ENCODE measurements at regions not wholly inside any gene's neighbourhood (a gene's known extent, or its start where the extent isn't known, plus 50 kb on each side); places are given as distances from the start of the nearest gene placed in this dataset.

GRCh38 chr2:107062599-107063220 lies 176.7 kb upstream of the ST6GAL2 start:
- no peaks in the 10 kb centered on the region for H3K27me3 ChIP-seq
- no peak for DNase-seq
- no peaks in the 10 kb centered on the region for H3K9me3 ChIP-seq
- 60 to 63% methylated on average over 5 of the region's 5 CpGs for WGBS, 2 donors
- TF ChIP-seq EP300 (IDR thresholded peaks at IDR 0.05), result no peak
- H3K36me3 ChIP-seq, result no peaks in the 10 kb centered on the region
- no peak overlapping the region for H3K4me3 ChIP-seq
- H3K27ac ChIP-seq, result no peak overlapping the region
- H3K4me1 ChIP-seq, result no peaks in the 10 kb centered on the region
- ATAC-seq (ENCODE audit: low FRiP score in 2 of 2), result no peak

- H3K4me3 ChIP-seq, result no peak overlapping the region
These were observed 177.3 kb upstream of the ST6GAL2 start for GRCh38 chr2:107063228-107063627.

GRCh38 chr2:107064750-107065149 lies 178.8 kb upstream of the ST6GAL2 start:
- DNase-seq (no peak), ATAC-seq (ENCODE audit: low FRiP score in 2 of 2) (no peak)
- Histone ChIP-seq H3K27me3 (no peaks in the 10 kb centered on the region), H3K36me3 (no peaks in the 10 kb centered on the region), H3K9me3 (no peaks in the 10 kb centered on the region), H3K4me1 (no peaks in the 10 kb centered on the region), H3K4me3 (no peak overlapping the region), H3K27ac (no peak overlapping the region)
- WGBS, 2 donors, result 71 to 79% methylated on average over 6 of the region's 6 CpGs
- TF ChIP-seq CTCF (IDR thresholded peaks at IDR 0.05), result no peak
- TF ChIP-seq EP300 (IDR thresholded peaks at IDR 0.05), result no peak
- no peak for TF ChIP-seq POLR2A (IDR thresholded peaks at IDR 0.05)
- TF ChIP-seq POLR2AphosphoS5 (IDR thresholded peaks at IDR 0.05), result no peak

More at GRCh38 chr2:107063228-107063627, 177.3 kb upstream of the ST6GAL2 start:
- 86 to 94% methylated on average over 3 of the region's 3 CpGs for WGBS, 2 donors
- no peak for TF ChIP-seq EP300 (IDR thresholded peaks at IDR 0.05)
- no peak for TF ChIP-seq CTCF (IDR thresholded peaks at IDR 0.05)
- TF ChIP-seq POLR2A (IDR thresholded peaks at IDR 0.05), result no peak
- no peak for TF ChIP-seq POLR2AphosphoS5 (IDR thresholded peaks at IDR 0.05)
- ATAC-seq (ENCODE audit: low FRiP score in 2 of 2) (no peak), DNase-seq (no peak)
- Histone ChIP-seq H3K27me3 (no peaks in the 10 kb centered on the region), H3K4me1 (no peaks in the 10 kb centered on the region), H3K9me3 (no peaks in the 10 kb centered on the region), H3K27ac (no peak overlapping the region), H3K36me3 (no peaks in the 10 kb centered on the region)

- Histone ChIP-seq H3K4me3 (no peak overlapping the region), H3K36me3 (no peaks in the 10 kb centered on the region), H3K27me3 (no peaks in the 10 kb centered on the region), H3K27ac (no peak overlapping the region), H3K4me1 (no peaks in the 10 kb centered on the region), H3K9me3 (no peaks in the 10 kb centered on the region)
- TF ChIP-seq POLR2A (IDR thresholded peaks at IDR 0.05) (no peak), CTCF (IDR thresholded peaks at IDR 0.05) (no peak), POLR2AphosphoS5 (IDR thresholded peaks at IDR 0.05) (no peak), EP300 (IDR thresholded peaks at IDR 0.05) (no peak)
- WGBS, 2 donors, result 79 to 81% methylated on average over 11 of the region's 11 CpGs
- ATAC-seq (ENCODE audit: low FRiP score in 2 of 2) (no peak), DNase-seq (no peak)
These were observed 182.3 kb upstream of the ST6GAL2 start for GRCh38 chr2:107068069-107068916.

GRCh38 chr2:107069890-107070289 lies 183.9 kb upstream of the ST6GAL2 start:
- no peak overlapping the region for H3K27ac ChIP-seq
- ATAC-seq (ENCODE audit: low FRiP score in 2 of 2), result no peak
- 75 to 78% methylated on average over 2 of the region's 2 CpGs for WGBS, 2 donors
- DNase-seq, result no peak
- no peak overlapping the region for H3K4me3 ChIP-seq
- H3K36me3 ChIP-seq, result no peaks in the 10 kb centered on the region
- TF ChIP-seq EP300 (IDR thresholded peaks at IDR 0.05), result no peak
- TF ChIP-seq POLR2A (IDR thresholded peaks at IDR 0.05), result no peak
- no peak for TF ChIP-seq CTCF (IDR thresholded peaks at IDR 0.05)
- no peak for TF ChIP-seq POLR2AphosphoS5 (IDR thresholded peaks at IDR 0.05)
- no peaks in the 10 kb centered on the region for H3K27me3 ChIP-seq
- no peaks in the 10 kb centered on the region for H3K9me3 ChIP-seq
- H3K4me1 ChIP-seq, result no peaks in the 10 kb centered on the region

Measured in upper lobe of left lung (tissue), 6 donors.